ENCODE measurements at regions not wholly inside any gene's neighbourhood (a gene's known extent, or its start where the extent isn't known, plus 50 kb on each side); places are given as distances from the start of the nearest gene placed in this dataset.

DNA sequence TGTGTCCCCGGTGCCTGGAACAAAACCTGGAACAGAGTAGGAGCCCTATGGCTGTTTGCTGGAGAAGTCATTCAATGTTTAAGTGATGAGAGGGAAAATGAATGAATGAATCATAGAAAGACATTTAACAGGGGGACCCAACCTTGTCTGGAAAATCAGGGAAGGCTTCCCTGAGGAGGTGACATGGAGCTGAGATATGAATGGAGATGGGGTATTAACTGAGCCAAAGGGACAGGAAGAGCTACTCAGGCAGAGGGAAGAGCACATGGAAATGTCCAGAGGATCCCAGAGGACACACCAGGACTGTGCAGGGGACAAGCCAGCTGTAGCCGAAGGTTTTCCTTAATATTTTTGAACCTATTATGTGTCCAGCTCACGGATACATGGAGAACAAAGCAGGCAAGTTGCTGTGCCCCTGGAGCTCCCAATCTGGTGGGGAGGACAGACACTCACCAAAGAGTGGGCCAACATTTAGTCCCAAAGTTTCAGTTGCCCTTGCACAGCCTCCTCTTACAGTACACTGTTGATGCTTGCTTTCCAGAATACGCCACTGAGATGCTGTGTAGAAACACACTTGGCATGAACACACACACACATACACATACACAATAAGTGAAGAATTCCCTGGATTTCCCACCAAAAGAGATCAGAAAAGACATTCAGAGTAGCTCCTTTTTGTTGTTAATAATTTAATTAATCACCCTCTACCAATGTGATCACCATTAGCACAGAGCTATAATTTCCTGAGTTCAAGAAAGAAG is 77.0 kb upstream of the PTPN1 start:
- Histone ChIP-seq H2AFZ (ENCODE audit: low read depth, low read length) (no peak overlapping the region), H3K79me2 (ENCODE audit: insufficient read depth, low read length) (no peaks in the 10 kb centered on the region), H3K27me3 (ENCODE audit: insufficient read depth, low read length, poor library complexity) (no peaks in the 10 kb centered on the region), H3K9ac (ENCODE audit: low read depth, low read length) (no peak overlapping the region), H3K36me3 (ENCODE audit: insufficient read depth, low read length) (no peaks in the 10 kb centered on the region), H3K27ac (ENCODE audit: low read length) (no peak overlapping the region), H3K9me3 (ENCODE audit: insufficient read depth, low read length, severe bottlenecking) (no peaks in the 10 kb centered on the region), H3K4me1 (ENCODE audit: insufficient read depth, low read length) (no peaks in the 10 kb centered on the region), H3K4me3 (ENCODE audit: low read depth in 1 of 2, low read length in 2 of 2) (no peak overlapping the region), H4K20me1 (ENCODE audit: insufficient read depth, low read length) (peaks cover 4% of the 10 kb centered on the region; the same call in 1 of the 2 replicates), H3K4me2 (ENCODE audit: insufficient read depth, low read length) (no peak overlapping the region)
- no peak for TF ChIP-seq EZH2 (IDR thresholded peaks at IDR 0.05; ENCODE audit: borderline replicate concordance, low read depth, low read length, severe bottlenecking)
- TF ChIP-seq, protein P1, sequence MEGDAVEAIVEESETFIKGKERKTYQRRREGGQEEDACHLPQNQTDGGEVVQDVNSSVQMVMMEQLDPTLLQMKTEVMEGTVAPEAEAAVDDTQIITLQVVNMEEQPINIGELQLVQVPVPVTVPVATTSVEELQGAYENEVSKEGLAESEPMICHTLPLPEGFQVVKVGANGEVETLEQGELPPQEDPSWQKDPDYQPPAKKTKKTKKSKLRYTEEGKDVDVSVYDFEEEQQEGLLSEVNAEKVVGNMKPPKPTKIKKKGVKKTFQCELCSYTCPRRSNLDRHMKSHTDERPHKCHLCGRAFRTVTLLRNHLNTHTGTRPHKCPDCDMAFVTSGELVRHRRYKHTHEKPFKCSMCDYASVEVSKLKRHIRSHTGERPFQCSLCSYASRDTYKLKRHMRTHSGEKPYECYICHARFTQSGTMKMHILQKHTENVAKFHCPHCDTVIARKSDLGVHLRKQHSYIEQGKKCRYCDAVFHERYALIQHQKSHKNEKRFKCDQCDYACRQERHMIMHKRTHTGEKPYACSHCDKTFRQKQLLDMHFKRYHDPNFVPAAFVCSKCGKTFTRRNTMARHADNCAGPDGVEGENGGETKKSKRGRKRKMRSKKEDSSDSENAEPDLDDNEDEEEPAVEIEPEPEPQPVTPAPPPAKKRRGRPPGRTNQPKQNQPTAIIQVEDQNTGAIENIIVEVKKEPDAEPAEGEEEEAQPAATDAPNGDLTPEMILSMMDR (IDR thresholded peaks at IDR 0.05; ENCODE audit: borderline replicate concordance, extremely low read depth, low read length, poor library complexity, severe bottlenecking), result no peak
- DNase-seq (no peak), ATAC-seq (ENCODE audit: insufficient read depth, low read depth) (no peak)

DNA sequence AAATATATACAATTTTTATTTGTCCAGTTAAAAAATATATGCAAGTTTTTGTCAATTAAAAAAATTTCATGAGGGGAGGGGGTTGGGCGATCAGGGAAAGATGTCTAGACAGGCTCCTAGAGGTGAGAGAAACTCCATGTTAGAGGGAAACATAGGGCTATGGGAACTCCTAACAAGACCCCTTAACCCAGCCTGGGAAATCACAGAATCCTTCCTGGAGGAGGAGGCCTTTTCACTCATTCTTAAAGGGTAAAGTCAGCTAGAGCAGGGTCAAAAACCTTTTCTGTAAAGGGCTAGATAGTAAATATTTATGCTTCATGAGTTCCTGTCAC is 75.9 kb upstream of the PTPN1 start:
- H4K20me1 ChIP-seq (ENCODE audit: insufficient read depth, low read length), result peaks cover 4% of the 10 kb centered on the region; the same call in 1 of the 2 replicates
- no peaks in the 10 kb centered on the region for H3K79me2 ChIP-seq (ENCODE audit: insufficient read depth, low read length)
- peaks cover 2% of the 10 kb centered on the region for H3K27me3 ChIP-seq (ENCODE audit: insufficient read depth, low read length, poor library complexity)
- H3K9me3 ChIP-seq (ENCODE audit: insufficient read depth, low read length, severe bottlenecking), result no peaks in the 10 kb centered on the region
- H2AFZ ChIP-seq (ENCODE audit: low read depth, low read length), result no peak overlapping the region
- no peak for DNase-seq
- H3K4me1 ChIP-seq (ENCODE audit: insufficient read depth, low read length), result no peaks in the 10 kb centered on the region
- H3K36me3 ChIP-seq (ENCODE audit: insufficient read depth, low read length), result no peaks in the 10 kb centered on the region
- H3K9ac ChIP-seq (ENCODE audit: low read depth, low read length), result no peak overlapping the region
- TF ChIP-seq EZH2 (IDR thresholded peaks at IDR 0.05; ENCODE audit: borderline replicate concordance, low read depth, low read length, severe bottlenecking), result no peak
- TF ChIP-seq, protein P1 (IDR thresholded peaks at IDR 0.05; ENCODE audit: borderline replicate concordance, extremely low read depth, low read length, poor library complexity, severe bottlenecking), result no peak
- no peak overlapping the region for H3K4me2 ChIP-seq (ENCODE audit: insufficient read depth, low read length)
- H3K4me3 ChIP-seq (ENCODE audit: low read depth in 1 of 2, low read length in 2 of 2), result no peak overlapping the region
- no peak overlapping the region for H3K27ac ChIP-seq (ENCODE audit: low read length)
- no peak for ATAC-seq (ENCODE audit: insufficient read depth, low read depth)

DNA sequence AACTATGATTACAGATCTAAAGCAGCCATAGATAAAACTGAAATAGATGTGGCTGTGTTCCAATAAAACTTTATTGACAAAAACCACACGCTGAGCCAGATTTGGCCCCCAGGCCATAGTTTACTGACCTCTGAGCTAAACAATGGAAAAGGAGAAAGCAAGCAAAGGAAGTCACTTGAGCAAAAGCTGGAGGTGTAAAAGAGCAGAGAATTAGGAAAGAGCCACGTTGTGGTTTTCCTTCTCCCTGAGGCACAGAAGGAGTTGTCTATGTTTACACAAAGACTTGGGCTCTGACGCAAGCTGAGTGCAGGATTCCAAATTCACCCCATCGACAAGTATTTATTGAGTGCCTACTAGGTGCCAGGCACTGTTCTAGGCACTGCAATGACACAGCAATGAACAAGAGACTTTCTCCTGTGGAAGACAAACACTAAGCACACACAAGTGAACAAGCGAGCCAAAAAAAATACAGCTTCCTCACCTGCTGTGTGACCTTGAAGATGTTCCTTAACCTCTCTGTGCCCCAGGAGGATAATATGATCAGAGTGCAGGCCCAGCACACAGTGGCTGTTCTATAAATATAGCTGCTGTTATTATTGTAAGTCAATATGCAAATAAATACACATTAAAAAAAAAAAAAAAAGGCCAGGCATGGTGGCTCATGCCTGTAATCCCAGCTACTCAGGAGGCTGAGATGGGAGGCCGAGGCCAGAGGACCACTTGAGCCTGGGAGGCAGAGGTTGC is 75.4 kb upstream of the PTPN1 start:
- Histone ChIP-seq H3K4me3 (ENCODE audit: low read depth in 1 of 2, low read length in 2 of 2) (no peak overlapping the region), H2AFZ (ENCODE audit: low read depth, low read length) (no peak overlapping the region), H3K36me3 (ENCODE audit: insufficient read depth, low read length) (no peaks in the 10 kb centered on the region), H3K4me2 (ENCODE audit: insufficient read depth, low read length) (no peak overlapping the region), H3K27me3 (ENCODE audit: insufficient read depth, low read length, poor library complexity) (peaks cover 2% of the 10 kb centered on the region), H4K20me1 (ENCODE audit: insufficient read depth, low read length) (peaks cover 4% of the 10 kb centered on the region; the same call in 1 of the 2 replicates), H3K27ac (ENCODE audit: low read length) (no peak overlapping the region), H3K4me1 (ENCODE audit: insufficient read depth, low read length) (no peaks in the 10 kb centered on the region), H3K79me2 (ENCODE audit: insufficient read depth, low read length) (no peaks in the 10 kb centered on the region), H3K9ac (ENCODE audit: low read depth, low read length) (no peak overlapping the region), H3K9me3 (ENCODE audit: insufficient read depth, low read length, severe bottlenecking) (no peaks in the 10 kb centered on the region)
- ATAC-seq (ENCODE audit: insufficient read depth, low read depth) (no peak), DNase-seq (no peak)
- TF ChIP-seq, protein P1 (IDR thresholded peaks at IDR 0.05; ENCODE audit: borderline replicate concordance, extremely low read depth, low read length, poor library complexity, severe bottlenecking), result no peak
- no peak for TF ChIP-seq EZH2 (IDR thresholded peaks at IDR 0.05; ENCODE audit: borderline replicate concordance, low read depth, low read length, severe bottlenecking)

All from DND-41 (cell line).